ENCODE measurements at regions not wholly inside any gene's neighbourhood (a gene's known extent, or its start where the extent isn't known, plus 50 kb on each side); places are given as distances from the start of the nearest gene placed in this dataset.

GRCh38 chr21:24298040-24298439 is 1309.2 kb downstream of the MRPL39 start:
- TF ChIP-seq, protein P1, sequence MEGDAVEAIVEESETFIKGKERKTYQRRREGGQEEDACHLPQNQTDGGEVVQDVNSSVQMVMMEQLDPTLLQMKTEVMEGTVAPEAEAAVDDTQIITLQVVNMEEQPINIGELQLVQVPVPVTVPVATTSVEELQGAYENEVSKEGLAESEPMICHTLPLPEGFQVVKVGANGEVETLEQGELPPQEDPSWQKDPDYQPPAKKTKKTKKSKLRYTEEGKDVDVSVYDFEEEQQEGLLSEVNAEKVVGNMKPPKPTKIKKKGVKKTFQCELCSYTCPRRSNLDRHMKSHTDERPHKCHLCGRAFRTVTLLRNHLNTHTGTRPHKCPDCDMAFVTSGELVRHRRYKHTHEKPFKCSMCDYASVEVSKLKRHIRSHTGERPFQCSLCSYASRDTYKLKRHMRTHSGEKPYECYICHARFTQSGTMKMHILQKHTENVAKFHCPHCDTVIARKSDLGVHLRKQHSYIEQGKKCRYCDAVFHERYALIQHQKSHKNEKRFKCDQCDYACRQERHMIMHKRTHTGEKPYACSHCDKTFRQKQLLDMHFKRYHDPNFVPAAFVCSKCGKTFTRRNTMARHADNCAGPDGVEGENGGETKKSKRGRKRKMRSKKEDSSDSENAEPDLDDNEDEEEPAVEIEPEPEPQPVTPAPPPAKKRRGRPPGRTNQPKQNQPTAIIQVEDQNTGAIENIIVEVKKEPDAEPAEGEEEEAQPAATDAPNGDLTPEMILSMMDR (IDR thresholded peaks at IDR 0.05; ENCODE audit: extremely low read depth in 1 of 2, insufficient read depth in 1 of 2, low read depth in 1 of 2, low read length in 2 of 2) = no peak
- no peak for TF ChIP-seq POLR2AphosphoS5 (IDR thresholded peaks at IDR 0.05; ENCODE audit: insufficient read depth, low read depth, low read length)

Measured in endothelial cell of umbilical vein (primary cell).